Fibroblast of pulmonary artery (primary cell): ENCODE measurements at regions not wholly inside any gene's neighbourhood (a gene's known extent, or its start where the extent isn't known, plus 50 kb on each side); places are given as distances from the start of the nearest gene placed in this dataset.

Source experiments
- DNase-seq: peaks from one replicate; pipeline ENCODE4 v3.0.0-alpha.2; 2010; ENCODE audit warnings: low read depth
- H3K4me3 ChIP-seq: replicated peaks from 2 replicates; pipeline ENCODE4 v1.5.1; 2011; ENCODE audit warnings: low read depth, mild to moderate bottlenecking, control low read depth, low read length, moderate library complexity
- CTCF ChIP-seq: IDR thresholded peaks from 2 replicates; pipeline ENCODE4 v1.5.1; 2011; ENCODE audit warnings: mild to moderate bottlenecking, control low read depth, low read length, inconsistent platforms; ENCODE audit errors: missing control alignments

GRCh38 chr3:19662486-19662885 is 271.5 kb downstream of the EFHB start:
- no peak for TF ChIP-seq CTCF
- DNase-seq: no peak
- no peak overlapping the region for H3K4me3 ChIP-seq

GRCh38 chr3:19652336-19652735 is 281.7 kb downstream of the EFHB start:
- no peak overlapping the region for H3K4me3 ChIP-seq
- no peak for TF ChIP-seq CTCF
- DNase-seq: no peak

- H3K4me3 ChIP-seq: no peak overlapping the region
- DNase-seq: no peak
- TF ChIP-seq CTCF: no peak
Measured at GRCh38 chr3:19645093-19645492, 288.9 kb downstream of the EFHB start.

- TF ChIP-seq CTCF: no peak
- no peak overlapping the region for H3K4me3 ChIP-seq
- DNase-seq: no peak
Measured at GRCh38 chr3:19644405-19644804, 289.6 kb downstream of the EFHB start.

GRCh38 chr3:19641408-19641807 is 292.6 kb downstream of the EFHB start:
- H3K4me3 ChIP-seq: no peak overlapping the region
- no peak for DNase-seq
- TF ChIP-seq CTCF: no peak

GRCh38 chr3:19632099-19633074 is 301.6 kb downstream of the EFHB start:
- no peak for DNase-seq
- no peak for TF ChIP-seq CTCF
- no peak overlapping the region for H3K4me3 ChIP-seq

- TF ChIP-seq CTCF: no peak
Measured at GRCh38 chr3:19598870-19599269, 335.1 kb downstream of the EFHB start.

More at GRCh38 chr3:19598870-19599269, 335.1 kb downstream of the EFHB start:
- no peak for DNase-seq
- no peak overlapping the region for H3K4me3 ChIP-seq
